ENCODE measurements at regions not wholly inside any gene's neighbourhood (a gene's known extent, or its start where the extent isn't known, plus 50 kb on each side); places are given as distances from the start of the nearest gene placed in this dataset.

- no peak for DNase-seq
- WGBS, 2 donors: 36 to 44% methylated on average over 7 of the region's 7 CpGs
- Histone ChIP-seq H3K36me3 (replicated peaks in 1 of 2; ENCODE audit: insufficient read depth in 1 of 2, low read depth in 2 of 2) (no peaks in the 10 kb centered on the region), H3K27ac (no peak overlapping the region), H3K4me1 (no peaks in the 10 kb centered on the region), H3K9me3 (no peaks in the 10 kb centered on the region), H3K4me3 (no peak overlapping the region), H3K27me3 (no peaks in the 10 kb centered on the region)
- intact Hi-C loops (cut with DNase I): no loop called here
- no peak for TF ChIP-seq POLR2A (IDR thresholded peaks at IDR 0.05)
- no peak for TF ChIP-seq CTCF (IDR thresholded peaks at IDR 0.05)
- no peak for ATAC-seq
These were observed 194.1 kb upstream of the SP8 start for GRCh38 chr7:20980668-20981264.

GRCh38 chr7:20988340-20988739, 201.7 kb upstream of the SP8 start:
- Histone ChIP-seq H3K27ac (no peak overlapping the region), H3K4me1 (no peaks in the 10 kb centered on the region), H3K4me3 (no peak overlapping the region), H3K36me3 (replicated peaks in 1 of 2; ENCODE audit: insufficient read depth in 1 of 2, low read depth in 2 of 2) (no peaks in the 10 kb centered on the region), H3K27me3 (no peaks in the 10 kb centered on the region), H3K9me3 (no peaks in the 10 kb centered on the region)
- DNase-seq (no peak), ATAC-seq (no peak)
- WGBS, 2 donors: 81% methylated on average over 3 of the region's 3 CpGs
- intact Hi-C loops (cut with DNase I): no loop called here
- TF ChIP-seq CTCF (IDR thresholded peaks at IDR 0.05) (no peak), POLR2A (IDR thresholded peaks at IDR 0.05) (no peak)

GRCh38 chr7:20991544-20991943, 204.9 kb upstream of the SP8 start:
- TF ChIP-seq CTCF (IDR thresholded peaks at IDR 0.05) (no peak), POLR2A (IDR thresholded peaks at IDR 0.05) (no peak)
- H3K27me3 ChIP-seq: no peaks in the 10 kb centered on the region
- no peaks in the 10 kb centered on the region for H3K4me1 ChIP-seq
- DNase-seq (no peak), ATAC-seq (no peak)
- no peaks in the 10 kb centered on the region for H3K36me3 ChIP-seq (replicated peaks in 1 of 2; ENCODE audit: insufficient read depth in 1 of 2, low read depth in 2 of 2)
- no peaks in the 10 kb centered on the region for H3K9me3 ChIP-seq
- H3K27ac ChIP-seq: no peak overlapping the region
- no peak overlapping the region for H3K4me3 ChIP-seq
- intact Hi-C loops (cut with DNase I): no loop called here

GRCh38 chr7:20993693-20994092, 207.0 kb upstream of the SP8 start:
- WGBS, 2 donors: 70 to 82% methylated on average over 1 of the region's 1 CpG

More at GRCh38 chr7:20993693-20994092, 207.0 kb upstream of the SP8 start:
- Histone ChIP-seq H3K27me3 (no peaks in the 10 kb centered on the region), H3K4me3 (no peak overlapping the region), H3K4me1 (no peaks in the 10 kb centered on the region), H3K27ac (no peak overlapping the region), H3K9me3 (no peaks in the 10 kb centered on the region), H3K36me3 (replicated peaks in 1 of 2; ENCODE audit: insufficient read depth in 1 of 2, low read depth in 2 of 2) (no peaks in the 10 kb centered on the region)
- DNase-seq (no peak), ATAC-seq (no peak)
- intact Hi-C loops (cut with DNase I): no loop called here
- TF ChIP-seq POLR2A (IDR thresholded peaks at IDR 0.05): no peak
- no peak for TF ChIP-seq CTCF (IDR thresholded peaks at IDR 0.05)
